HG03520 (cell line): ENCODE measurements at regions not wholly inside any gene's neighbourhood (a gene's known extent, or its start where the extent isn't known, plus 50 kb on each side); places are given as distances from the start of the nearest gene placed in this dataset.
"Not testable (repeated sequence)": the region's sequence is repeated elsewhere in the genome, so short reads cannot be mapped to it uniquely, and the experiment has no call there.

Experiments used
- ATAC-seq: cut with Tn5 transposase; IDR thresholded peaks from one replicate; pipeline ENCODE4 v1.9.1; 2021; ENCODE audit warnings: mild to moderate bottlenecking, moderate library complexity; ENCODE audit not compliant: unreplicated experiment

DNA sequence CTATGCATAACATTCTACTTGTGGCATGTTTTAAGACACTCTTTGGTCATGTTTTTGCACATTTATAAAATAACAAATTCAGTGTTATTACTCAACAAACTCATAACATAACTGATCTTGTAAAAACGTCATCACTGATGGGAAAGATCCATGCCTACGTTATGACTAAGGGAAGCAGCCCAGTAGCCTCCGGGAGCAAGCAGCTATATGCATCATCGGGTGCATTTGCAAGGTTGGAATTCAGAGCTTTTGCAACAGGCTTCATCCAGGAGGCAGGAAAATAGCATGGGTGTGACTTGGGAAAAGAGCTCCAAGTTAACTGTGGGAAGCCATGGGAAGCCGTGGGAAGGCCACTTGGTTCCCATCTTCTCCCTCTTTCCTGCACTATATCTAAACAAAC, 271.6 kb upstream of the SGK1 start:
- no peak for ATAC-seq

- no peak for ATAC-seq
Measured at GRCh38 chr6:134588267-134588666, 270.4 kb upstream of the SGK1 start.

- ATAC-seq, result no peak
Measured at GRCh38 chr6:134585517-134585873, 267.6 kb upstream of the SGK1 start.

GRCh38 chr6:134584847-134585516, 267.1 kb upstream of the SGK1 start:
- ATAC-seq, result no peak

GRCh38 chr6:134577998-134578397, 260.1 kb upstream of the SGK1 start:
- no peak for ATAC-seq

DNA sequence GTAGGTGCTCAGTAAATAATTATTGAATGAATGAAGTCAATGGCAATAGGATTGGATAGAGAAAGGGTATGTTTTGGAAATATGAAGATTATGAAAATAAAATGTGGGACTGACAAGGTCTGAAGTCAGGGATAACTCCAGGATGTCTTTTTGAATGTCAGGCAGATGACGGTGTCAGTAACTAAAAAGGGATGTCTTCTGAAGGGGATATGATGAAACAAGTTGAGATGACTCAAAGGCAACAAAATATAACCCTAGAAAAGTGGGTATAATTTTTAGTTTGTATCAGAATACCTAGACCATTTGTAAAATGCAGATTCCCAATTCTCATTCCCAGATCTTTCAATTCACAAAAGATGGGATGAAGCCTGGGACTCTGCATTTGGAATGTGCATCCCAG, 257.3 kb upstream of the SGK1 start:
- ATAC-seq, result no peak

GRCh38 chr6:134574491-134574890, 256.6 kb upstream of the SGK1 start:
- no peak for ATAC-seq

- not testable (repeated sequence) for ATAC-seq
Measured at GRCh38 chr6:134569996-134570395, 252.1 kb upstream of the SGK1 start.

DNA sequence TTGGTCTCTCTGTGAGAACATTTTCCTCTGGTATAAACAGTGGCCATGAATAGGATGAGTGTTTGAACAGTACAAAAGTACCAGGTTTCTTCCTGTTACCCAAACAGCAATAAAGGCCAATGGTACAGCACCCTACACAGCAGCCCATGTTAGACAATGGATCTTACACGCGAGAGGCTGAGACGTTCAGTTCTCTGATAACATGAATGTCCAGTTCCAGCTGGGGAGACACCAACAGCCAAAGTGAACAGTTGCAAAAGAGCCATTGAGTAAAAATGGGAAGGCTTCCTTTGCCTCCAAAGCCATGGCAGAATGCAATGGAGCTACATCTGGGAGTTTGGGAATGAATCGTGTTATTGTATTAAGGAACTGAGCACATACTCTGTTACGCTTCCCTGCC, 246.8 kb upstream of the SGK1 start:
- ATAC-seq, result no peak

- no peak for ATAC-seq
Measured at GRCh38 chr6:134560019-134560418, 242.1 kb upstream of the SGK1 start.

- no peak for ATAC-seq
Measured at GRCh38 chr6:134557509-134557908, 239.6 kb upstream of the SGK1 start.

- no peak for ATAC-seq
Measured at GRCh38 chr6:134555672-134556071, 237.8 kb upstream of the SGK1 start.

DNA sequence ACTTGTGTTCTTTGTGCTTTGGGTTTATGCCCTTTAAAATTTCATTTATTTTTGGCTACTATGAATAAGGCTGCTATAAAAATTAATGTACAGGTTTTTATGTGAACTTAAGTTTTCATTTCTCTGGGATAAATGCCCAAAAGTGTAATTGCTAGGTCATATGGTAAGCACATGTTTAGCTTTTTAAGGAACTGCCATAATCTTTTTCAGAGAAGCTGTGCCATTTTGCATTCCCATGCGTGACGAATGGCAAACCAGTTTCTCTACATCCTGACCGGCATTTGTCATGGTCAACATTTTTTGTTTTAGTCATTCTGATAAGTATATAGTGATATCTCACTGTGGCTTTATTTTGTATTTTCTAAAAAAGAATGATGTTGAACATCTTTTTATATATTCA, 236.0 kb upstream of the SGK1 start:
- no peak for ATAC-seq

- no peak for ATAC-seq
Measured at GRCh38 chr6:134551245-134551960, 233.5 kb upstream of the SGK1 start.

GRCh38 chr6:134550604-134551003, 232.7 kb upstream of the SGK1 start:
- no peak for ATAC-seq

DNA sequence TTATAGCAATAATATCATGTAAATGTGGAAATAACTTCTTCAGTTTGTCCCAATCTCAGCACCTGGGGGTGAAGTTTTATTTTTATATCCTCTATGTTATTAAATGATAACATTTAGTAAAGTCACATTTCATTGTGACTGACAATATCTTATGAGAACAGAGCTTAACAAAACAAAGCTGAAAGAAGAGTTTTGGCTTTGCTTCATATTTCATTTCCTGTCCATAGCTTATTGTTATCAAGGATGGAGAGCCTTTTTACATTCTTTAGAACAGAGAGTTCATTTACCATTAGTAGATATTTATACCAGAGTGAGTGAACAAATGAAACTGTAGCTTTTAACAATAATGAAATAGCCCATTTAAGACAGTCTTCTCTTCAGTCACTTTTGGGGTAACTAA, 231.9 kb upstream of the SGK1 start:
- no peak for ATAC-seq

GRCh38 chr6:134546962-134547645, 229.2 kb upstream of the SGK1 start:
- no peak for ATAC-seq

- ATAC-seq, result no peak
Measured at GRCh38 chr6:134544737-134545136, 226.8 kb upstream of the SGK1 start.

DNA sequence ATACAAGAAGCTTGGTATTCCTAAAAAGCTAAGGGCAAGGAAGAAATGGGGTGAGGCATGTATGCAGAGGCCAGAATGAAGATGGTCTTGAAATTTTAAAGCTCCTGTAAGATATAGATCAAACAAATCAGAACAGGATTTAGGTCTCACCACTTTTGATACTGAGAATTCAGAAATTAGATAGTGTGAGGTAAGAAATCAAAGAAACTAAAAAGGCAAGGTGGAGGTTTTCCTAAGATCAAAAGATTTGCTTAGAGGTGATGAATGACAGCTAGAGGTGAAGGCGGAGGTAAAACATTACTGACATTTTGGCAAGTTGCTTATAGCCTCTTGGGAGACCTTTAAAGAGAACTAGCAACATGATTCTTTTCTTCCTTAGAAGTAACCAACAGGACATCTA, 225.2 kb upstream of the SGK1 start:
- ATAC-seq, result no peak

- no peak for ATAC-seq
Measured at GRCh38 chr6:134541001-134541400, 223.1 kb upstream of the SGK1 start.

DNA sequence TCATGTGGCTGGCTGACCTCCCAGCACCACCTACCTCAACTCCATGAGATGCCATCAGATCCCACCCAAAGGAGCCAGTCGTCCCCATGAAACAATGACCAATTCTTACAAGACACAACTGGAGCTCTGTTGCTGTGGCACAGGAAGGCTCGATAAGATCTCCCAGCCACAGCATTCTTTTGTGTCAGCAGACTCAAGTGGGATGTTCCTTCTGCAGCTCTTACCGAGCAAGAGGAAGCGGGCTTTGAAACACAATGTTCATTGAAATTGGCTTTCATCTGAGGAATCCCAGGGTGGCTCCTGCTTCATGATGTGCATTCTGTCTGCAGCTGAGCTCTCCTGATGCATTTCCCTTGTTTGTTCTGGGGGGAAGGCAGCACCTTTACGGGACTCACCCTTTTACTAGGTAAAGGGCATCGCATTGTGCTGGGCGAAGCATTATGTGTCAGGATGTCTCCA, 222.0 kb upstream of the SGK1 start:
- no peak for ATAC-seq

DNA sequence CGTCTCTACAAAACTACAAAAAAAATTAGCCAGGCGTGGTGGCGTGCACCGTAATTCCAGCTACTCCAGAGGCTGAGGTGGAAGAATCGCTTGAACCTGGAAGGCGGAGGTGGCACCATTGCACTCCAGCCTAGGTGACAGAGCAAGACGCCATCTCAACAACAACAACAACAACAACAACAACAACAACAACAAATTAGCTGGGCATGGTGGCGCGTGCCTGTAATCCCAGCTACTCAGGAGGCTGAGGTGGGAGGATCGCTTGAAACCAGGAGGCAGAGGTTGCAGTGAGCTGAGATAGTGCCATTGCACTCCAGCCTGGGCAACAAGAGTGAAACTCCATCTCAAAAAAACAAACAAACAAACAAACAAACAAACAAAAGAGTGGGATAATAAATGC, 219.9 kb upstream of the SGK1 start:
- ATAC-seq, result not testable (repeated sequence)
